ENCODE measurements at regions not wholly inside any gene's neighbourhood (a gene's known extent, or its start where the extent isn't known, plus 50 kb on each side); places are given as distances from the start of the nearest gene placed in this dataset.

GRCh38 chr18:77340815-77341214 is 91.2 kb downstream of the GALR1 start:
- DNase-seq = no peak
- TF ChIP-seq, protein P1, sequence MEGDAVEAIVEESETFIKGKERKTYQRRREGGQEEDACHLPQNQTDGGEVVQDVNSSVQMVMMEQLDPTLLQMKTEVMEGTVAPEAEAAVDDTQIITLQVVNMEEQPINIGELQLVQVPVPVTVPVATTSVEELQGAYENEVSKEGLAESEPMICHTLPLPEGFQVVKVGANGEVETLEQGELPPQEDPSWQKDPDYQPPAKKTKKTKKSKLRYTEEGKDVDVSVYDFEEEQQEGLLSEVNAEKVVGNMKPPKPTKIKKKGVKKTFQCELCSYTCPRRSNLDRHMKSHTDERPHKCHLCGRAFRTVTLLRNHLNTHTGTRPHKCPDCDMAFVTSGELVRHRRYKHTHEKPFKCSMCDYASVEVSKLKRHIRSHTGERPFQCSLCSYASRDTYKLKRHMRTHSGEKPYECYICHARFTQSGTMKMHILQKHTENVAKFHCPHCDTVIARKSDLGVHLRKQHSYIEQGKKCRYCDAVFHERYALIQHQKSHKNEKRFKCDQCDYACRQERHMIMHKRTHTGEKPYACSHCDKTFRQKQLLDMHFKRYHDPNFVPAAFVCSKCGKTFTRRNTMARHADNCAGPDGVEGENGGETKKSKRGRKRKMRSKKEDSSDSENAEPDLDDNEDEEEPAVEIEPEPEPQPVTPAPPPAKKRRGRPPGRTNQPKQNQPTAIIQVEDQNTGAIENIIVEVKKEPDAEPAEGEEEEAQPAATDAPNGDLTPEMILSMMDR (IDR thresholded peaks at IDR 0.05) = no peak
- no peak for TF ChIP-seq POLR2A (IDR thresholded peaks at IDR 0.05)
- intact Hi-C loops (cut with DNase I; ENCODE audit: low total_unique reads) = no loop called here
- no peaks in the 10 kb centered on the region for H3K9me3 ChIP-seq
- no peaks in the 10 kb centered on the region for H3K27me3 ChIP-seq
- H3K36me3 ChIP-seq (ENCODE audit: low read depth, missing control alignments) = no peaks in the 10 kb centered on the region
- no peak overlapping the region for H3K4me3 ChIP-seq
- H3K4me1 ChIP-seq = no peaks in the 10 kb centered on the region
- 86 to 100% methylated on average over 2 to 7 of the region's 7 CpGs for WGBS, 2 donors
- H3K27ac ChIP-seq = no peak overlapping the region

DNA sequence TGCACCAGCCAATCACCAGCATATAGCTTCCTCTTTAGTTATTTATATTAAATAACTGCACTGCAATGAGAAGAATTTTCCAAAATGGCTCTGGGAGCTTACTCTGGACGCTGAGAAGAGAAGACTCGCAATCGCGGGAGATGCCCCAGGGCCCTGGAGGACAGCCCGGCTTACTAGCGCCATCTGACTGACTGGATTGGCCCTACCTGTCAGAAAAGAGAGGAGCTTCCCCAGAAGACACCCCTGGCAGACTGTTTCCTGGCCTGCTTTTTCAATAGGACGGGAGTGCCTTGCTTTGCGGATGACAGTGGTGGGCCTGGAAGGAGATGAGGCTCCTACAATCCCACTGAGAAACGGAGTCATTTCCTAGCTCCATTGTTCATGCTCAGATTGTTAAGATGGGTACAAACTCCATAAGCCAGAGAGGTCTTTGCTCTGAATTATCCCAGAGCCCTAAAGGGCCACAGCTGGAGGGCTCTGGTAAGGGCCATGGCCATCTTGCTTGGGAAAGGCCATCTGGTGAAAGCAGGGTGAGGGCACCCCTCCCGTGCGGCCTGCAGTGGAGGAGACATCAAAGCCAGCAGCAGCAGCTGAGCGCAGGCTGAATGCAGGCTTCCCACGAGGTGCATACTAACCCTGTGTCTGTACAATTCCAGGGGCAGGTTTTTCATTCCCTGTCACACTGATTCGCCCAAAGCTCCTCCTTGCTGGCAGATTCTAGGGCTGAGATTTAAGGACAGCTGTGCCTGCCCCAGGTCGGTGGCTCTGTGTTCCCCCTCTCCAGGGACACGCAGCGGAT is 92.1 kb downstream of the GALR1 start:
- intact Hi-C loops (cut with DNase I; ENCODE audit: low total_unique reads) = no loop called here
- Histone ChIP-seq H3K36me3 (ENCODE audit: low read depth, missing control alignments) (no peaks in the 10 kb centered on the region), H3K27me3 (no peaks in the 10 kb centered on the region), H3K27ac (no peak overlapping the region), H3K9me3 (no peaks in the 10 kb centered on the region), H3K4me3 (no peak overlapping the region), H3K4me1 (no peaks in the 10 kb centered on the region)
- no peak for DNase-seq
- WGBS, 2 donors = 80 to 84% methylated on average over 17 of the region's 17 CpGs
- no peak for TF ChIP-seq POLR2A (IDR thresholded peaks at IDR 0.05)
- TF ChIP-seq, protein P1 (IDR thresholded peaks at IDR 0.05) = no peak

DNA sequence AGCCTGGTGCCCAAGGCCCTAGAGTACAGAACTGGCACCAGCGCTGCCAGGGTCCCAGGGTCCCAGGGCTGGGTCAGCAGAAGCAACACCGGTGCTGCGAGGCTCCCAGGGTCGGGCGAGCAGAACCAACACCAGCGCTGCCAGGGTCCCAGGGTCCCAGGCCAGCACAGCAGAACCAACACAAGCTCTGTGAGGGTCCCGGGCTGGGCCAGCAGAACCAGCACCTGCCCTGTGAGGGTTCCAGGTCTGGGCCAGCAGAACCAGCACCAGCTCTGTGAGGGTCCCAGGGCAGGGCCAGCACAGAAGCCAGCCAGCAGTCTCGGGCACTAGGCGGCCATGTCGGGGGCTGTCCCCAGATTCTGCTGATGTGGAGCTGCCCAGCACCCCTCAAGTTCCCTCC is 93.1 kb downstream of the GALR1 start:
- no peak for DNase-seq
- Histone ChIP-seq H3K27me3 (no peaks in the 10 kb centered on the region), H3K4me3 (no peak overlapping the region), H3K27ac (no peak overlapping the region), H3K4me1 (no peaks in the 10 kb centered on the region), H3K36me3 (ENCODE audit: low read depth, missing control alignments) (no peaks in the 10 kb centered on the region), H3K9me3 (no peaks in the 10 kb centered on the region)
- intact Hi-C loops (cut with DNase I; ENCODE audit: low total_unique reads) = no loop called here
- no peak for TF ChIP-seq POLR2A (IDR thresholded peaks at IDR 0.05)
- 82% methylated on average over 10 of the region's 10 CpGs; no CpG with 5 or more reads in 1 of the 2 donors for WGBS, 2 donors

DNA sequence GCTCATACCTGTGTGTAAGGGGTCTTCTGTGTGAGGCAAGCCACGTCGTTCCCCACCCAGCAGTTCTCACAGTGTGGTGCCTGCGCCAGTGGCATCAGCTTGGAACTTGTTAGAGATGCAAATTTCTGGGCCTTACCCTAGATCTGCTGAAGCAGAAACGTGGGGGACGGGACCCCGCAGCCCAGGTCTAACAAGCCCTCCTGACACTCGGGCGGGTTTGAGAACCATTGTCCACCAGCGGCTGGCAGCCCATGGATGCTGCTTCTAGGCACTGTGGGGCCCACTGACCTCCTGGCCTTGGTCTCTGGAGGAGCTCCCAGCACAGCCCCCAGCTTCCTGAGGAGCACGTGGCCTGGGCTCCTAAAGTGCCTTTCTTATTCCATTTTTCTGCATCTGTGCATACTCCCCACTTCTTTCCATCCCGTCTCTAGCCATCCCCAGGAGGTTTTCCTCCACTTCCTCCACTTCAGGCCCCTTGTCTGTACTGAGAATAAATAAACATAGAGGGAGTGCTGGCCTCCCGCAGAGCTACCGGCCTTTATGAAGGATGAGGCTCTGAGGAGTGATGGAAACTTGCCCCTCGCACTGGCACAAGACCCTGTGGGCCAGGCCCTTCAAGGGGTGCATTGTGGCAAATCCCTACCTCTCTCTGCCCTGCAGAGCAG is 94.3 kb downstream of the GALR1 start:
- 80 to 85% methylated on average over 10 to 14 of the region's 14 CpGs for WGBS, 2 donors
- Histone ChIP-seq H3K27me3 (no peaks in the 10 kb centered on the region), H3K9me3 (no peaks in the 10 kb centered on the region), H3K4me1 (no peaks in the 10 kb centered on the region), H3K4me3 (no peak overlapping the region), H3K27ac (no peak overlapping the region), H3K36me3 (ENCODE audit: low read depth, missing control alignments) (no peaks in the 10 kb centered on the region)
- intact Hi-C loops (cut with DNase I; ENCODE audit: low total_unique reads) = no loop called here
- DNase-seq = no peak
- TF ChIP-seq, protein P1 (IDR thresholded peaks at IDR 0.05) = no peak
- TF ChIP-seq POLR2A (IDR thresholded peaks at IDR 0.05) = no peak

DNA sequence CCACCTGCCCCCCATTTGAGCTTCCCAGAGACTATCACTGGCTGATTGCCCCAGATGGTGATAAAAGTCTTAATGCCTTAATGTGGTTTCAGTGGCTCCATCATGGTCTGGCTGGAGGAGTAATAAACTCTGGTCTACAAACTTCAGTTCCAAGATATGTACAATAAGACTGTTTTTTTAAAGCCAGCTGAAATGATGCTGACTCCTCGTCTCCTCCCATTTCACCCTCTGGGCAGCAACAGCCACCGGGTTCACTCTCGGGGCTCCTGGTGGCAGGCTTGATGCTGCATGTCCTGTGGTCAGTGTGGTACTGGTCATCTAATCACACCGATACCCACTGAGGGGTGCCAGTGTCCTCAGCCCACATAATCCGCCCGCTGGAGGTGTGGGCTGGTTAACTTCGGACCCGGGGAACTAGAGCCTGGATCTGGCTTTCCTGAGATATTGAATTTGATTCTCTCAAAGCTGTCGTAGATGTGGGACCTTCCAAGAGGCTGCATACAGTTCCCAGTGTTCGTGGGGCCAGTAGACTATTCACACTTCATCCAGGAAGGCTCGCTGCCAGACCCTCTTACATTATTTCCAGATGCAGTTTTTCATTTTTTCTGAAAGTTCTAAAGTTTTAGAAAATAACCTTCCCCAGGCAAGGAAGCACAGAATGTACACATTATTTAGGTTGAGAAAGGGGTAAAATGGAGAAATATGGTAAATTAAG is 95.3 kb downstream of the GALR1 start:
- Histone ChIP-seq H3K27ac (no peak overlapping the region), H3K36me3 (ENCODE audit: low read depth, missing control alignments) (no peaks in the 10 kb centered on the region), H3K4me3 (no peak overlapping the region), H3K9me3 (no peaks in the 10 kb centered on the region), H3K4me1 (no peaks in the 10 kb centered on the region), H3K27me3 (no peaks in the 10 kb centered on the region)
- TF ChIP-seq, protein P1 (IDR thresholded peaks at IDR 0.05) = no peak
- no peak for TF ChIP-seq POLR2A (IDR thresholded peaks at IDR 0.05)
- WGBS, 2 donors = 80 to 82% methylated on average over 10 to 11 of the region's 11 CpGs
- no peak for DNase-seq
- intact Hi-C loops (cut with DNase I; ENCODE audit: low total_unique reads) = no loop called here
